ENCODE measurements at regions not wholly inside any gene's neighbourhood (a gene's known extent, or its start where the extent isn't known, plus 50 kb on each side); places are given as distances from the start of the nearest gene placed in this dataset.

DNA sequence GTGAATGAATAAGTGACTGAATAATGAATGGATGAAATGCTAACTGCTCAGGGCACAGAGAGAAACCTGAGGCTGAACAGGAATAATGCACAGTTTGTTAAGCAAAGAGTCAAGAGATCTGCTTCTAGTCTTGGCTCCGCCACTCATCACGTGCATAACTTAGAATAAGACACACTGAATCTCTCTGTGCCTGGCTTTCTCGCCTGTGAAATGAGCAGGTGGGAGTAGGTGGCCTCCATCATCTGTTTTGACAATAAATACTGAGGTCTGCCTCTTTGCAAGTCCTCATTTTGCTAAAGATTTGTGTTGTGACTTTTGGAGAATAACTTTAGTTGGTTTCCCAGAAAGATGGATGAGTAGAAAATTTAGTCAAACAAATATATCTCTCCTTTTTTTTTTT, 318.0 kb downstream of the FBXW7 start:
- 67 to 94% (median 83%) methylated on average over 3 of the region's 3 CpGs for WGBS, 4 donors
- Histone ChIP-seq H3K9me3 (peaks cover 0 to 7% (median 0%) of the 10 kb centered on the region in 12 donors), H3K36me3 (no peaks in the 10 kb centered on the region), H3K4me1 (no peaks in the 10 kb centered on the region), H3K27me3 (no peaks in the 10 kb centered on the region), H3K4me3 (no peak overlapping the region), H3K27ac (no peak overlapping the region)
- ATAC-seq (no peak), DNase-seq (no peak)
- intact Hi-C loops (cut with DNase I): no loop called here
- TF ChIP-seq, protein P1, sequence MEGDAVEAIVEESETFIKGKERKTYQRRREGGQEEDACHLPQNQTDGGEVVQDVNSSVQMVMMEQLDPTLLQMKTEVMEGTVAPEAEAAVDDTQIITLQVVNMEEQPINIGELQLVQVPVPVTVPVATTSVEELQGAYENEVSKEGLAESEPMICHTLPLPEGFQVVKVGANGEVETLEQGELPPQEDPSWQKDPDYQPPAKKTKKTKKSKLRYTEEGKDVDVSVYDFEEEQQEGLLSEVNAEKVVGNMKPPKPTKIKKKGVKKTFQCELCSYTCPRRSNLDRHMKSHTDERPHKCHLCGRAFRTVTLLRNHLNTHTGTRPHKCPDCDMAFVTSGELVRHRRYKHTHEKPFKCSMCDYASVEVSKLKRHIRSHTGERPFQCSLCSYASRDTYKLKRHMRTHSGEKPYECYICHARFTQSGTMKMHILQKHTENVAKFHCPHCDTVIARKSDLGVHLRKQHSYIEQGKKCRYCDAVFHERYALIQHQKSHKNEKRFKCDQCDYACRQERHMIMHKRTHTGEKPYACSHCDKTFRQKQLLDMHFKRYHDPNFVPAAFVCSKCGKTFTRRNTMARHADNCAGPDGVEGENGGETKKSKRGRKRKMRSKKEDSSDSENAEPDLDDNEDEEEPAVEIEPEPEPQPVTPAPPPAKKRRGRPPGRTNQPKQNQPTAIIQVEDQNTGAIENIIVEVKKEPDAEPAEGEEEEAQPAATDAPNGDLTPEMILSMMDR (IDR thresholded peaks at IDR 0.05): no peak
- no peak for TF ChIP-seq POLR2A (IDR thresholded peaks at IDR 0.05)

DNA sequence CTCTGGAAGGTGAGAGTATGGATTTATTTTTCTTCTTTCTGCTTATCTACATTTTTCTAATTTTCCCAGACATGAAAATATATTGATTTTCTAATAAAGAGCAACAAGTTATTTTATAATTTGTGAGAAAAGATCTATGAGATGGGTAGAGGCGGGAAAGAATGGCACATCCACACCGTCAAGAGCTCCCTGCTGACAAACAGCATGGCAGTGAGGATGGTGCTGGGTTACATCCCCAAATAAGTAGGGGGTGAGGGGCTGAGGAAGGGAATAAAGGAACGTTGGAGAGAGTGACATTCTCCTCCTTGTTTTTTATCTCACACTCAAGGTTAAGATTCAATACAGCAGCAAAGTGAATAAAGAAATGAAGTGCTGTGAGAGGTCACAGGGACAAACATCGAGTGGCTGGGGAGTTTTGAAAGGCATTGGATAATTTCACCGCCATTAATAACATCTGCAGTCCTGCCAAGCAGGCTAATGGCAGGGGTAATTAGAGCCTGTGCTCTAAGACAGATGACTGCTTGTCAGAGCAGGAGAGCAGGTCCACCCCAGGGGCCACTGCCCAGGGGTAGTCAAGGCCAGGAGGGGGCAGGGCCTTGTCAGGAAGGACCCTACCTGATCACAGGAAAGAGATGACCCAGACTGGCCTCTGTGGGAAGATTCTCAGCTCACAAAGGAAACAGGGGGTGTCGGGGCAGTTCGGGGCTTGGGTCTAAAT, 323.8 kb downstream of the FBXW7 start:
- Histone ChIP-seq H3K4me3 (no peak overlapping the region), H3K4me1 (peaks cover 0 to 9% (median under 1%) of the 10 kb centered on the region in 12 donors), H3K27ac (no peak overlapping the region), H3K27me3 (peaks cover 0 to 5% (median 0%) of the 10 kb centered on the region in 9 donors), H3K9me3 (peaks cover 0 to 7% (median 0%) of the 10 kb centered on the region in 12 donors), H3K36me3 (no peaks in the 10 kb centered on the region)
- no peak for ATAC-seq
- TF ChIP-seq, protein P1 (IDR thresholded peaks at IDR 0.05): no peak
- TF ChIP-seq POLR2A (IDR thresholded peaks at IDR 0.05): no peak
- DNase-seq: no peak
- 54 to 68% (median 64%) methylated on average over 7 of the region's 7 CpGs for WGBS, 4 donors
- intact Hi-C loops (cut with DNase I): no loop called here

DNA sequence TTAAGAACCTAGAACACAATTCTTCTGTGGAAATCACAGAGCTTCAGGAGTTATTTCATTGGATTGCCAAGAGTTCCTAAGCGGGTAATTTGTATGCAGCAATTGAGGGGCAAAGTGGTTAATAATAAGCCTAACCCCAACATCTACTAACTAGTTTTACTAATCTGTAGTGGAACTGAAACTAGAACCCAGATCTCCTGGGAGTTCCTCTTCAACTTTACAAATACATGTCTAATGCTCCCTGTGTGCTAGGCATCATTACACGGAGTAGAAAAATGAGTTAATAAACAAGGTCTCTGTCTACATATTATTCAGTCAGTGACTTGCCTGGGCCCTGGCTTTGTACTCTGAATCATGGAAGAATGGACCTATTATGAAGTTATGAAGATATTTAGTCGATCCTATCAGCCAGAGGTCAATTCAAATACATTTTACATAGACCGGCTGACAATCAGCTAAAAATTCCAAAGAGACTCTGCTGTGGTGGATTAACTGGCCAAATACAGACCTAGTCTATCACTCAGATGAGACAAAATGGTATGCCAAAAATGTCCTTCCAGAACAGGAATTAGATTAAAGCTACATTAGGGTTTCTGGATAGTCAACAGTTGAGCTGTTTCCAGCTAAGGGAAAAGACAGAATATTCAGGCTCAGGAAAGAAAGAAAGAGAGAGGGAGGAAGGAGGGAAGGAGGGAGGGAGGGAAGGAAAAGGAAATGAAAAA, 326.0 kb downstream of the FBXW7 start:
- DNase-seq: no peak
- no peak overlapping the region for H3K4me3 ChIP-seq
- no peak overlapping the region for H3K27ac ChIP-seq
- ATAC-seq: no peak
- no peaks in the 10 kb centered on the region for H3K36me3 ChIP-seq
- intact Hi-C loops (cut with DNase I): no loop called here
- peaks cover 0 to 5% (median 0%) of the 10 kb centered on the region in 9 donors for H3K27me3 ChIP-seq
- H3K4me1 ChIP-seq: peaks cover 0 to 22% (median 11%) of the 10 kb centered on the region in 12 donors
- 65 to 70% (median 69%) methylated on average over 4 of the region's 4 CpGs for WGBS, 4 donors
- H3K9me3 ChIP-seq: peaks cover 0 to 3% (median 0%) of the 10 kb centered on the region in 12 donors
- TF ChIP-seq POLR2A (IDR thresholded peaks at IDR 0.05): no peak
- TF ChIP-seq, protein P1 (IDR thresholded peaks at IDR 0.05): no peak

DNA sequence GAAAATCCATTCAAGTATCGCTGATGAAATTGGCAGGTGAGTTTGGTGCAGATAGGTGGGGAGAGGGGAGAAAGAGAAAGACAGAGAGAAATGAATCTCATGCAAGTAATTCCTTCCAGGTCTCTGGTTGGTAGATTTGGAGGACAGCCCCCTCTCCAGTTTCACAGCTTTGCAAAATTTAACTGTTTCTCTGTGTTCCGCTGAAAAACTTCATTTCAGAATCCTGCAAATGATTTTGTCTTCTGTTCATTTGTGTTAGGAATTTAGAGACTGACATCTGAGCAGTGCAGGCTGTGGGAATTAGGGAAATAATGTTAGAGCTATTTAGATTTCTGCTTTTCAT, 328.5 kb downstream of the FBXW7 start:
- Histone ChIP-seq H3K27ac (no peak overlapping the region), H3K4me1 (peaks cover 0 to 22% (median 11%) of the 10 kb centered on the region in 12 donors), H3K9me3 (no peaks in the 10 kb centered on the region), H3K36me3 (no peaks in the 10 kb centered on the region), H3K27me3 (peaks cover 0 to 5% (median 0%) of the 10 kb centered on the region in 9 donors), H3K4me3 (no peak overlapping the region)
- DNase-seq: no peak
- TF ChIP-seq, protein P1 (IDR thresholded peaks at IDR 0.05): no peak
- TF ChIP-seq POLR2A (IDR thresholded peaks at IDR 0.05): no peak
- no peak for ATAC-seq
- intact Hi-C loops (cut with DNase I): no loop called here
- WGBS, 4 donors: 75 to 80% (median 77%) methylated on average over 2 of the region's 2 CpGs
